GM12873 (cell line): ENCODE measurements at regions not wholly inside any gene's neighbourhood (a gene's known extent, or its start where the extent isn't known, plus 50 kb on each side); places are given as distances from the start of the nearest gene placed in this dataset.

ENCODE experiments used
- TF ChIP-seq, protein P1 (sequence below): IDR thresholded peaks from 2 replicates; pipeline ENCODE4 v1.5.1; 2012; ENCODE audit warnings: low read depth, mild to moderate bottlenecking, moderate library complexity, low read length, control low read depth; ENCODE audit not compliant: insufficient read depth; ENCODE audit errors: missing control alignments

DNA sequence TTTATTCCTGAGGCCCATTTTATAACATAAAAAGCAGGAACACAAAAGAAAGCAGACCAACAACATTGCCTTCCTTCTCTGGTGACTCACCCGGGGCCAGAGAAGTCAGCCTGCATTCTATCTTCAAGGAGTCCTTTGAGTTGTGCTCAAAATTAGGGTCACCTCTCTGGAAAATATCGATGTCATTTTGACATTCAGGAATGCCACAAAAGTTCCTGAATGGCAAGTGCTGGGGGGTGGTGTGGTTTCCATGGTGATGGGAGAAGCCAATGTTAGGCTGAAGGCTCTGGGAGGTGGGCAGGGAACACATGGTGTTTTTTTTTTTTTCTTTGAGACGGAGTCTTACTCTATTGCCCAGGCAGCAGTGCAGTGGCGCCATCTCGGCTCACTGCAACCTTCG is 159.6 kb downstream of the HAPSTR1 start:
- TF ChIP-seq, protein P1, sequence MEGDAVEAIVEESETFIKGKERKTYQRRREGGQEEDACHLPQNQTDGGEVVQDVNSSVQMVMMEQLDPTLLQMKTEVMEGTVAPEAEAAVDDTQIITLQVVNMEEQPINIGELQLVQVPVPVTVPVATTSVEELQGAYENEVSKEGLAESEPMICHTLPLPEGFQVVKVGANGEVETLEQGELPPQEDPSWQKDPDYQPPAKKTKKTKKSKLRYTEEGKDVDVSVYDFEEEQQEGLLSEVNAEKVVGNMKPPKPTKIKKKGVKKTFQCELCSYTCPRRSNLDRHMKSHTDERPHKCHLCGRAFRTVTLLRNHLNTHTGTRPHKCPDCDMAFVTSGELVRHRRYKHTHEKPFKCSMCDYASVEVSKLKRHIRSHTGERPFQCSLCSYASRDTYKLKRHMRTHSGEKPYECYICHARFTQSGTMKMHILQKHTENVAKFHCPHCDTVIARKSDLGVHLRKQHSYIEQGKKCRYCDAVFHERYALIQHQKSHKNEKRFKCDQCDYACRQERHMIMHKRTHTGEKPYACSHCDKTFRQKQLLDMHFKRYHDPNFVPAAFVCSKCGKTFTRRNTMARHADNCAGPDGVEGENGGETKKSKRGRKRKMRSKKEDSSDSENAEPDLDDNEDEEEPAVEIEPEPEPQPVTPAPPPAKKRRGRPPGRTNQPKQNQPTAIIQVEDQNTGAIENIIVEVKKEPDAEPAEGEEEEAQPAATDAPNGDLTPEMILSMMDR, result no peak

DNA sequence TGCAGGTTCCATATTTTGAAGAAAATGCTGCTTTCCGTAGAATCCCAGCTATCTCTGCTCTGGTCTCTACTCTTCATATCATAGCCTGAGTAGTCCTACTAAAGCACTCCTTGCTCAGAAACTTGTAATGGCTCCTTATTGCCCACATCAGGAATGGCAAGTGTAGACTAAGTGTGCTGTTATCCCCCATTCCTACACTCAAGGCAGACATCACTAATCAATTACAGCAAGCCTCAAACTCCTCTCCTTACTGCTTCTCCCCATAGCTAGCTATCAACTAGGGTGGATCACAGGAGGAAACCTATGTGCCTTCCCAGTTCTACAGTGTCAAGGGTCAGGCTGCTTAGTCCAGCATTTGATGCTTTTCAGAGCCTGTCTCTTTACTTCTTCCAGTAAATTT is 163.4 kb downstream of the HAPSTR1 start:
- TF ChIP-seq, protein P1, result no peak

DNA sequence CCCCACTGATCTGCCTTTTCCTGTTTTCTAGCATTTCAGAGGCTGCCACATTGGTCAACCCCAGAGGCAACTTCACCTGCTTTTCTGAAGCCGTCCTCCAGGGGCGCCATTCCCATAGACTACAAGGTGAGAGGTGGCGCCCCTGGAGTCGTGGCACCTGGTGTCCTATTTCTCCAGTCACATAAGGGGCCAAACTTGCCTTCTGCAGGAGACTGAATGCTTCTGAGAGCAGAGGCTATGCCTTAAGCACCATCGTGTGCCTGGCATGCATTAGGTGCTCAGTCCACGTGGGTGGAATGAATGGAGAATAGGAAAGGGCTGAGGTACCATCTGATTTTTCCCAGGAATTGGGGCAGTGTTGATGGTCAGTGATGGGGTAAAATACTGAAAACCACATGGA is 164.8 kb downstream of the HAPSTR1 start:
- TF ChIP-seq, protein P1, result peak; percentile 78

GRCh38 chr16:9257843-9258242 is 166.4 kb downstream of the HAPSTR1 start:
- TF ChIP-seq, protein P1, result no peak

- TF ChIP-seq, protein P1, result peak; percentile 88
These were observed 167.1 kb downstream of the HAPSTR1 start for GRCh38 chr16:9258423-9259051.

- TF ChIP-seq, protein P1, result no peak
These were observed 168.6 kb downstream of the HAPSTR1 start for GRCh38 chr16:9259914-9260608.

DNA sequence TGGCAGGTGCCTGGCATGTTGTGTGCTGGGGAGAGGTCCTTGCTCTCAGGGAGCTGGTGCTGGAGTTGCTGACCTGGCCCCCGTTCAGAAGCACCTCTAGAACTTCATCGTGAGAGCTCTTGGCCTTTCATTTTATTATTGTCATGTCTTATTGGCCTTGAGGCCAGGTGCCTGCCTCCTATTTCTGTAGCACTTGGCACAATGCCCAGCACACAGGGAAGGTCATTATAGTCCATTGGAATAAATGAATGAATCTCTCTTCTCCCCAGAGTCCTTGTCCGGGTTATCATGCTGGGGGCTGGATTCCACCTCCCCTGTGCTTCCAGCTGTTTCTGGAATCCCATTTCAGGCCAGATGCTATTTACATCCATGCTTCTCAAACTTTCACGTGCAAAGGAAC is 169.2 kb downstream of the HAPSTR1 start:
- TF ChIP-seq, protein P1, result no peak
